Suprapubic skin (tissue), 3 donors: ENCODE measurements at regions not wholly inside any gene's neighbourhood (a gene's known extent, or its start where the extent isn't known, plus 50 kb on each side); places are given as distances from the start of the nearest gene placed in this dataset.

ENCODE experiments used
- CTCF ChIP-seq, 2 donors: fragments of 200-600 bp in 1 of 2; fragments of 450-650 bp in 1 of 2; sonication (generic) in 1 of 2; IDR thresholded peaks; one replicate each; pipeline ENCODE4 v1.5.1; 2016 to 2019; ENCODE audit warnings: antibody characterized with exemption in 2 of 2, mild to moderate bottlenecking in 1 of 2, moderate library complexity in 1 of 2
- POLR2AphosphoS5 ChIP-seq, 3 donors: sonication (generic); formaldehyde crosslinking; IDR thresholded peaks; one replicate each; pipeline ENCODE4 v1.6.1; 2017; ENCODE audit warnings: antibody characterized with exemption in 3 of 3

GRCh38 chr13:21771075-21771474, 100.2 kb downstream of the FGF9 start:
- no peak for TF ChIP-seq CTCF (IDR thresholded peaks at IDR 0.05)
- TF ChIP-seq POLR2AphosphoS5 (IDR thresholded peaks at IDR 0.05), result no peak
